DOHH2 (cell line): ENCODE measurements at regions not wholly inside any gene's neighbourhood (a gene's known extent, or its start where the extent isn't known, plus 50 kb on each side); places are given as distances from the start of the nearest gene placed in this dataset.

Source experiments
- H3F3A ChIP-seq: fragments of 200-600 bp; sonication (generic), shearing (Covaris generic); 2 replicates; pipeline ENCODE4 v1.6.0; 2016; ENCODE audit warnings: antibody characterized with exemption, mild to moderate bottlenecking; ENCODE audit not compliant: control insufficient read depth, insufficient read depth
- H3K27ac ChIP-seq: fragments of 200-600 bp; sonication (generic); 2 replicates; pipeline ENCODE4 v1.5.1; 2014; ENCODE audit warnings: low read depth, mild to moderate bottlenecking, low read length, moderate library complexity
- H3K27me3 ChIP-seq: fragments of 200-600 bp; sonication (generic); 2 replicates; pipeline ENCODE4 v1.6.1; 2014; ENCODE audit warnings: mild to moderate bottlenecking, low read length, mixed read lengths; ENCODE audit not compliant: control insufficient read depth
- H3K36me3 ChIP-seq: fragments of 200-600 bp; sonication (generic); 2 replicates; pipeline ENCODE4 v1.6.1; 2014; ENCODE audit warnings: mild to moderate bottlenecking, low read length, moderate library complexity, mixed read lengths; ENCODE audit not compliant: control insufficient read depth
- H3K4me1 ChIP-seq: fragments of 200-600 bp; sonication (generic); 2 replicates; pipeline ENCODE4 v1.6.1; 2014; ENCODE audit warnings: mild to moderate bottlenecking, low read length, mixed read lengths; ENCODE audit not compliant: control insufficient read depth
- H3K4me2 ChIP-seq: fragments of 200-600 bp; sonication (generic); 2 replicates; pipeline ENCODE4 v1.6.0; 2014; ENCODE audit warnings: mild to moderate bottlenecking, low read length, moderate library complexity
- H3K4me3 ChIP-seq: fragments of 200-600 bp; sonication (generic); 2 replicates; pipeline ENCODE4 v1.5.1; 2014; ENCODE audit warnings: mild to moderate bottlenecking, low read length, mixed read lengths
- H3K79me2 ChIP-seq: fragments of 200-600 bp; sonication (generic); 2 replicates; pipeline ENCODE4 v1.6.1; 2014; ENCODE audit warnings: mild to moderate bottlenecking, low read length, mixed read lengths; ENCODE audit not compliant: control insufficient read depth
- H3K9me2 ChIP-seq: fragments of 200-600 bp; sonication (generic); replicated peaks from 2 replicates; pipeline ENCODE4 v1.6.1; 2014; ENCODE audit warnings: mild to moderate bottlenecking, low read length, mixed read lengths; ENCODE audit not compliant: control insufficient read depth
- H3K9me3 ChIP-seq: fragments of 200-600 bp; sonication (generic); 2 replicates; pipeline ENCODE4 v1.6.1; 2014; ENCODE audit warnings: antibody characterized with exemption, low read length, mixed read lengths; ENCODE audit not compliant: control insufficient read depth, insufficient read depth
- H4K20me1 ChIP-seq: fragments of 200-600 bp; sonication (generic); 2 replicates; pipeline ENCODE4 v1.6.0; 2014; ENCODE audit warnings: low read depth, mild to moderate bottlenecking, antibody characterized with exemption, low read length, moderate library complexity; ENCODE audit not compliant: control insufficient read depth, insufficient read depth
- EZH2phosphoT487 ChIP-seq: fragments of 200-600 bp; sonication (generic); IDR thresholded peaks from 2 replicates; pipeline ENCODE4 v1.6.1; 2017; ENCODE audit warnings: borderline replicate concordance, mild to moderate bottlenecking, antibody characterized with exemption, low read length, moderate library complexity, mixed read lengths
- TF ChIP-seq, protein P1 (sequence below): fragments of 200-600 bp; sonication (generic); IDR thresholded peaks from one replicate; pipeline ENCODE4 v1.5.1; 2014; ENCODE audit warnings: antibody characterized with exemption, mild to moderate bottlenecking, low read depth, low read length; ENCODE audit not compliant: poor library complexity, severe bottlenecking

DNA sequence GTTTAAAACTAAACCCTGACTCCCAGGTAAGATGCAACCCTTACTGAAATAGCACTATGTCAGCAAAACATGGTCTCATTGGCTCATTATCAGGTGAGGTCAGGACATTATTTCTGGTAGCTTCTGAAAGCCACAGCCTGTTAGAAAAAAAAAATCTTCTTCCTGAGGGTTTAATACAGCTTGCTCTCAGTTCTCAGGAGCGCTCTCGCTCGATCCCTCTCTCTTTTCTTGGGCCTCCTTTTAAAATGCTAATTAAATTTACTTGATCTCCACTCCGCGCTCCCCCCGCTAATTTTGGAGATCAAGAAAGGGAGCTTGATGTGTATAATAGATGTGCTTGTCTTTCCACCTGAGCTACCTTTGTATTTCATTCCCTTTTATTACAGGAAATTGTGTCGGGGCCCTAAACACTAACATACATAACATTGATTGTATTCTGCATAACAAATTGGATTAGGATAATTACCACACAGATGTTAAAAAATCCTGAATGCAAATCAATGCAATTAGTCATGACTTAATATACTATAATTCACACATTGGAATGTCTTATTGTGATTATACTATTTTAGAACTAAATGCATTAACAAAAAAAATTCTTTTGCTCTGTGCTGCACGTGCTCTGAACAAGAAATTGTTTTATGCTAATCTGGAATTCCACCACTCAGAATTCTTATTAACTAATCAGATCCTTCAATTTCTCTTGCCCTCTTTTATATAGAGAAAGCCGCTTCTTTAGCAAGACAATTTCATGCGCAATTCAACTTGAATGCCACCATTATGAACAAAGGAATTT, 101.6 kb upstream of the TEX13D start:
- no peak overlapping the region for H3K4me2 ChIP-seq
- H3K4me3 ChIP-seq = no peak overlapping the region
- H3K27ac ChIP-seq = no peak overlapping the region

DNA sequence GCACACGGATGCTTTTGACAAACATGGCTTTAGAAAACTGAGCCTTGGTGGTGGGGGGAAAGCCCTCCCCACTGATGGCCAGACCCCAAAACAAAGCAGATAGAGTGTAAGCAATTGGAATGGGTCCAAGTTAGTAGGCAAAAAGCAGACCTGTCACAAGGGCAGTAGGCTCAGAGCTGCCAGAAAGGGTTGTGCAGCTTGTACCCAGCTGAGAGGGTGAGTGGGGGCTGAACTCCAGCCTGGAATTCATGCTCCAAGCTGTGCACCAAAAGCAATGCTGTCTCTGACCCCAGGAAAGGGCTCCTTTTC, 101.1 kb upstream of the TEX13D start:
- no peaks in the 10 kb centered on the region for H3K4me1 ChIP-seq
- H3K4me3 ChIP-seq = no peak overlapping the region
- no peaks in the 10 kb centered on the region for H3K27me3 ChIP-seq
- no peaks in the 10 kb centered on the region for H3K36me3 ChIP-seq
- no peaks in the 10 kb centered on the region for H4K20me1 ChIP-seq
- H3K9me2 ChIP-seq = no peaks in the 10 kb centered on the region
- H3K9me3 ChIP-seq = no peaks in the 10 kb centered on the region
- no peaks in the 10 kb centered on the region for H3K79me2 ChIP-seq
- no peak overlapping the region for H3K27ac ChIP-seq
- no peaks in the 10 kb centered on the region for H3F3A ChIP-seq
- no peak overlapping the region for H3K4me2 ChIP-seq
- TF ChIP-seq, protein P1, sequence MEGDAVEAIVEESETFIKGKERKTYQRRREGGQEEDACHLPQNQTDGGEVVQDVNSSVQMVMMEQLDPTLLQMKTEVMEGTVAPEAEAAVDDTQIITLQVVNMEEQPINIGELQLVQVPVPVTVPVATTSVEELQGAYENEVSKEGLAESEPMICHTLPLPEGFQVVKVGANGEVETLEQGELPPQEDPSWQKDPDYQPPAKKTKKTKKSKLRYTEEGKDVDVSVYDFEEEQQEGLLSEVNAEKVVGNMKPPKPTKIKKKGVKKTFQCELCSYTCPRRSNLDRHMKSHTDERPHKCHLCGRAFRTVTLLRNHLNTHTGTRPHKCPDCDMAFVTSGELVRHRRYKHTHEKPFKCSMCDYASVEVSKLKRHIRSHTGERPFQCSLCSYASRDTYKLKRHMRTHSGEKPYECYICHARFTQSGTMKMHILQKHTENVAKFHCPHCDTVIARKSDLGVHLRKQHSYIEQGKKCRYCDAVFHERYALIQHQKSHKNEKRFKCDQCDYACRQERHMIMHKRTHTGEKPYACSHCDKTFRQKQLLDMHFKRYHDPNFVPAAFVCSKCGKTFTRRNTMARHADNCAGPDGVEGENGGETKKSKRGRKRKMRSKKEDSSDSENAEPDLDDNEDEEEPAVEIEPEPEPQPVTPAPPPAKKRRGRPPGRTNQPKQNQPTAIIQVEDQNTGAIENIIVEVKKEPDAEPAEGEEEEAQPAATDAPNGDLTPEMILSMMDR = no peak
- TF ChIP-seq EZH2phosphoT487 = no peak

More for the DNA sequence above, 101.6 kb upstream of the TEX13D start:
- Histone ChIP-seq H3K79me2 (no peaks in the 10 kb centered on the region), H3K9me3 (no peaks in the 10 kb centered on the region), H3K27me3 (no peaks in the 10 kb centered on the region), H3K36me3 (no peaks in the 10 kb centered on the region), H4K20me1 (no peaks in the 10 kb centered on the region), H3K4me1 (no peaks in the 10 kb centered on the region), H3F3A (no peaks in the 10 kb centered on the region), H3K9me2 (no peaks in the 10 kb centered on the region)
- TF ChIP-seq EZH2phosphoT487 = no peak
- TF ChIP-seq, protein P1 = no peak

DNA sequence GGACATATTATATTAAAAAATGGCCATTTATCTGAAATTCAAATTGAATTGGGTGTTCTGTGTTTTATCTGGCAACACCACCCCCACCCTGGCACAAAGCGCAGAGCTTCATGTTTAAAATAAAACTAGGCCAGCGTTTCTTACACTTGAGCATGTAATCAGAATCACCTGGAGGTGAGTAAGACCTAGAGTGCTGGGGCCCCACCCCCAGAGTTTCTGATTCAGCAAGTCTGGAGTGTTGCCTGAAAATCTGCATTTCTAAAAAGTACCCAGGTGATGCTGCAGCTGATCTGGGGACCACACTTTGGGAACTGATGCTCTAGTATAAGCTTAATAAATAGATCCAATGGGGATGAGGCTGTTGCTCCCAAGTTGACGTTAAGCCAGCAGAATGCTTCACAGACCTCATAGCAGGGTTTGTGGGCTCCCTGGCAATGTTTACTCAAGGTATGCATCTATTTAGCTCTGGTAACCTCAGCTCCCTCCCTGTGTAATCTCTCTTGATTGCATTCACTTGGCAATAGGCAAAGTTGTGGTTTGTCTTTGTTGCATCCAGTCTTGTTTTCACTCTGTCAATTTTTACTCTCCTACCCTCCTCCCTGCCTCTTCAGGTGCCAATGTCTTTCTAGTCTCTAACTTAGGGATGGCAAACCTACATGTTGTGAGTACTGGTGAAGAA, 99.8 kb upstream of the TEX13D start:
- H3K4me2 ChIP-seq = no peak overlapping the region
- H3K27me3 ChIP-seq = no peaks in the 10 kb centered on the region
- TF ChIP-seq, protein P1 = no peak
- no peak for TF ChIP-seq EZH2phosphoT487

More for the DNA sequence above, 99.8 kb upstream of the TEX13D start:
- H3K27ac ChIP-seq = no peak overlapping the region
- H3K4me3 ChIP-seq = no peak overlapping the region
- H3K79me2 ChIP-seq = no peaks in the 10 kb centered on the region
- H3K9me2 ChIP-seq = no peaks in the 10 kb centered on the region
- no peaks in the 10 kb centered on the region for H3K4me1 ChIP-seq
- no peaks in the 10 kb centered on the region for H3F3A ChIP-seq
- no peaks in the 10 kb centered on the region for H4K20me1 ChIP-seq
- no peaks in the 10 kb centered on the region for H3K9me3 ChIP-seq
- no peaks in the 10 kb centered on the region for H3K36me3 ChIP-seq
